ENCODE measurements at regions not wholly inside any gene's neighbourhood (a gene's known extent, or its start where the extent isn't known, plus 50 kb on each side); places are given as distances from the start of the nearest gene placed in this dataset.
"Not testable (repeated sequence)": the region's sequence is repeated elsewhere in the genome, so short reads cannot be mapped to it uniquely, and the experiment has no call there.

DNA sequence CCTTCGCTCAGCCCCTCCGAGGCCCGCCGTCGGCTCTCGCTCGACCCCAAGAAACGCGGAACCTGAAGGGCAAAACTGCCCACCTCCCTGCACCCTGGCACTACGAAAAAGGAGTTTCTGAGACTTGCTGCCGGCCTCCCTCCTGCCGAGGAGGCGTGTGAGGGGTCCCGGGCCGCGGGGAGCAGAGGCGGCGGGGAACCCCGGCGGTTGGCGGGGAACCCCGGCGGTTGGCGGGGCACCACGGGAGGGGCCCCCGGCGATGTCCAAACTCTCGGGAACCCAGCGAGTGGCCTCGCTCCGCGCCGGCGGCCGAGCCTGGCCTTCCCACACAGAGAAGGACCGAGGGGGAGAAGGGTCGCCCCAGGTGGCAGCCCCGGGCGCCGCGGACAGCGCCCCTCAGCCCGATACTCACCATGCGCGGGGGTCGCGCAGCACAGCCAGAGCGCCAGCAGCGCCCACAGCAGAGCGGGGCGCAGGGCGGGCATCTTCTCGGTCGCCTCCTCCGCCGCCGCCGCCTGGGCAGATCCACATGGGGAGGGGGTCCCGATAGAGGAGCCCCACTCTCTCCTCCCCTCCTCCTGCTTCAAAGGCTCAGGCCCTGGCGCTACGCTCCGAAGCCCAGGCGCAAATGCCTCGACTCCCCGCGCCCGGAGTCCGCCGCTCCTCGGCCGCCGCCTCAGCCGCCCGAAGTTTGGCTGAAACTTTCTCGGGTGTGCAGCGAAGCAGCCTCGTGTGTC is 69.4 kb upstream of the NUDT4B start:
- H3K4me1 ChIP-seq (ENCODE audit: insufficient read depth, low read length); H3K27me3 ChIP-seq (ENCODE audit: insufficient read depth, low read length); DNase-seq (ENCODE audit: insufficient read length, low spot score, missing footprints); H4K20me1 ChIP-seq (ENCODE audit: insufficient read depth, low read length); H3K4me2 ChIP-seq (ENCODE audit: insufficient read depth, low read length); H3K9me3 ChIP-seq (ENCODE audit: low read depth, low read length); H3K36me3 ChIP-seq (ENCODE audit: insufficient read depth, low read length); H2AFZ ChIP-seq (ENCODE audit: low read length); H3K79me2 ChIP-seq (ENCODE audit: insufficient read depth, low read length); H3K27ac ChIP-seq (ENCODE audit: low read depth, low read length): not testable (repeated sequence)
- peak overlapping the region; percentile 57 for H3K4me3 ChIP-seq (ENCODE audit: insufficient read depth, low read length)

DNA sequence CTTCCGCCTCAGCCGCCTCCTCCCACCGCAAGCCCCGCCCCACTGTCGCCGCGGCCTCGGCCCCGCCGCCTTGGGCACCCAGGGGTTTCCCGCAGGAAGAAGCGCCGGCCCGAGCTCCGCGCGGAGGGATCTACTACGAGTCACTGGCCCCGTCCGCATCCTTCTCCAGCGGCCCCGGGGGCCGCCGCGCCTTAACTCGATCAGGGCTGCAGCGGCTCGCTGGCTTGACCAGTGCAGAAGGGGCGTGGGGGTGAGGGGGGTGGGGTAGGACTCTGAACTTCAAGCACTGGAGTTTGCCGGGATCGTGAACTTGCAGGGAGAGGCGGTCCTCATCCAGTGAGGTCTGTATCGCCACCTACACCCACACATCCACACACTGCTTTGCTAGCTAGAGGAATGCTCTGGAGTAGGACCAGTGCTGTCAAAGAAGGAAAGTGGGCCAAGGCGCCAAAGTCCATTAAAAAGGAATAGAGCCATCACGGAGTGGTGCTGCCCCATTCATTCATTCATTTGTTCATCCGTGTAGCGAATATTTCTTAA is 68.7 kb upstream of the NUDT4B start:
- not testable (repeated sequence) for H3K9me3 ChIP-seq (ENCODE audit: low read depth, low read length); H2AFZ ChIP-seq (ENCODE audit: low read length); H3K4me3 ChIP-seq (ENCODE audit: insufficient read depth, low read length); H3K79me2 ChIP-seq (ENCODE audit: insufficient read depth, low read length); H4K20me1 ChIP-seq (ENCODE audit: insufficient read depth, low read length); H3K27me3 ChIP-seq (ENCODE audit: insufficient read depth, low read length); H3K27ac ChIP-seq (ENCODE audit: low read depth, low read length); DNase-seq (ENCODE audit: insufficient read length, low spot score, missing footprints); H3K36me3 ChIP-seq (ENCODE audit: insufficient read depth, low read length); H3K4me1 ChIP-seq (ENCODE audit: insufficient read depth, low read length); H3K4me2 ChIP-seq (ENCODE audit: insufficient read depth, low read length)

DNA sequence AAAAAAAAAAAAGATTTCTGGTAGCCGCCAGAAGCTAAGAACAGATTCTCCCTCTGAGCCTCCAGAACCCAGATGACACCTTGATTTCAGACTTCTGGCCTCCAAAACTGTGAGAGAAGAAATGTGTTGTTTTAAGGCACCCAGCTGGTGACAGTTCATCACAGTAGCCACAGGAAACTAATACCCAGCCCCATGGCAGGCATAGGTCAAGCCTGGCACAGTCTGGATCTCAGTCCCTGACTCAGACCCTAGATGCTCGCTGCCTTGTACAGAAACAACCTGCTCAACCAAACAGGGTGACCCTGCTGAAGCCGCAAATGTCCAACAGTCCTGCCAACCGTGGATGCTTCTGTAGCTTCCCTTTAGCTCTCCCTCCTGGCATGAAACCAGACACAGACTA is 61.8 kb upstream of the NUDT4B start:
- H3K27ac ChIP-seq (ENCODE audit: low read depth, low read length); DNase-seq (ENCODE audit: insufficient read length, low spot score, missing footprints); H2AFZ ChIP-seq (ENCODE audit: low read length); H4K20me1 ChIP-seq (ENCODE audit: insufficient read depth, low read length); H3K4me2 ChIP-seq (ENCODE audit: insufficient read depth, low read length); H3K27me3 ChIP-seq (ENCODE audit: insufficient read depth, low read length); H3K36me3 ChIP-seq (ENCODE audit: insufficient read depth, low read length); H3K9me3 ChIP-seq (ENCODE audit: low read depth, low read length); H3K4me3 ChIP-seq (ENCODE audit: insufficient read depth, low read length); H3K79me2 ChIP-seq (ENCODE audit: insufficient read depth, low read length); H3K4me1 ChIP-seq (ENCODE audit: insufficient read depth, low read length): not testable (repeated sequence)

DNA sequence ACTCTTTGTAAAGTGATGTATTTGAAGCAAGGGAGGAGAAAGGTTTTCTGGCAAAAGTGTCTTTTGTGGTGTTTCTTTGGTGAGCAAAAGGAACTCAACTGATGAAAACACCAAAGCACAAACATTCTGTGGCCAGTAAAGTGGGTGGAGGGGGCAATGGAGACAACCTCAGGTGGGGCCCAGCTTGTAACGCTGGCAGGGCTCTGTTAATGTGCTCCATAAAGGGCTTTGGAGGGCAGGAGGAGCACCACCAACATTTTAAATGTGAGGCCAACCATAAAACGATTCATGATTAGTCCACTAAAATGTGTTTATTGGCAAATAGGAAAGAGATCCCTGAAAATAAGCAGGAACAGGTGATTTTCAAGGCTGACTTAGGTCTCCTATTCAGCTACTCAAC is 61.2 kb upstream of the NUDT4B start:
- not testable (repeated sequence) for H3K27ac ChIP-seq (ENCODE audit: low read depth, low read length); H3K36me3 ChIP-seq (ENCODE audit: insufficient read depth, low read length); H3K4me3 ChIP-seq (ENCODE audit: insufficient read depth, low read length); H3K27me3 ChIP-seq (ENCODE audit: insufficient read depth, low read length); DNase-seq (ENCODE audit: insufficient read length, low spot score, missing footprints); H3K4me1 ChIP-seq (ENCODE audit: insufficient read depth, low read length); H4K20me1 ChIP-seq (ENCODE audit: insufficient read depth, low read length); H3K79me2 ChIP-seq (ENCODE audit: insufficient read depth, low read length); H2AFZ ChIP-seq (ENCODE audit: low read length); H3K4me2 ChIP-seq (ENCODE audit: insufficient read depth, low read length); H3K9me3 ChIP-seq (ENCODE audit: low read depth, low read length)
